Mesenchymal stem cell (in vitro differentiated cells and primary cell): ENCODE measurements at regions not wholly inside any gene's neighbourhood (a gene's known extent, or its start where the extent isn't known, plus 50 kb on each side); places are given as distances from the start of the nearest gene placed in this dataset.
"Not testable (repeated sequence)": the region's sequence is repeated elsewhere in the genome, so short reads cannot be mapped to it uniquely, and the experiment has no call there.

Experiments used
- DNase-seq: peaks from one replicate; pipeline ENCODE4 v3.0.0-alpha.2; 2013
- H2AFZ ChIP-seq: one replicate; pipeline ENCODE4 v1.6.1; 2013; ENCODE audit warnings: low read depth, mild to moderate bottlenecking, control low read depth, inconsistent platforms, low read length, moderate library complexity
- H2AK5ac ChIP-seq: 2 replicates; pipeline ENCODE4 v1.6.1; 2013; ENCODE audit warnings: low read length, moderate library complexity, mild to moderate bottlenecking, inconsistent platforms; ENCODE audit not compliant: severe bottlenecking
- H2BK120ac ChIP-seq: one replicate; pipeline ENCODE4 v1.6.1; 2013; ENCODE audit warnings: low read depth, mild to moderate bottlenecking, inconsistent platforms, low read length, moderate library complexity
- H2BK12ac ChIP-seq, 2 experiments: one replicate each; pipeline ENCODE4 v1.6.1; 2013; ENCODE audit warnings: inconsistent platforms in 2 of 2, low read length in 2 of 2, mild to moderate bottlenecking in 2 of 2, moderate library complexity in 2 of 2, control low read depth in 1 of 2
- H2BK15ac ChIP-seq: one replicate; pipeline ENCODE4 v1.6.1; 2013; ENCODE audit warnings: mild to moderate bottlenecking, low read depth, inconsistent platforms; ENCODE audit not compliant: poor library complexity, severe bottlenecking
- H2BK5ac ChIP-seq: 2 replicates; pipeline ENCODE4 v1.6.1; 2013; ENCODE audit warnings: low read depth, mild to moderate bottlenecking, low read length, control low read depth, inconsistent platforms; ENCODE audit not compliant: poor library complexity, severe bottlenecking
- H3K14ac ChIP-seq, 2 experiments: one replicate each; pipeline ENCODE4 v1.6.1; 2013; ENCODE audit warnings: inconsistent platforms in 2 of 2, low read length in 2 of 2, control low read depth in 1 of 2, mild to moderate bottlenecking in 1 of 2, moderate library complexity in 1 of 2
- H3K18ac ChIP-seq, 2 experiments: one replicate each; pipeline ENCODE4 v1.6.1; 2013; ENCODE audit warnings: inconsistent platforms in 2 of 2, low read length in 2 of 2, control low read depth in 1 of 2, low read depth in 1 of 2, mild to moderate bottlenecking in 1 of 2
- H3K23ac ChIP-seq, 2 experiments: one replicate each; pipeline ENCODE4 v1.6.1; 2013; ENCODE audit warnings: inconsistent platforms in 2 of 2, low read length in 2 of 2, mild to moderate bottlenecking in 2 of 2, moderate library complexity in 2 of 2, control low read depth in 1 of 2
- H3K27ac ChIP-seq: 2 replicates; pipeline ENCODE4 v1.5.1; 2013; ENCODE audit warnings: mild to moderate bottlenecking, moderate library complexity, low read length, control low read depth, inconsistent platforms; ENCODE audit not compliant: poor library complexity, severe bottlenecking
- H3K27me3 ChIP-seq, 2 experiments: 2 replicates each; pipeline versions ENCODE4 v1.6.1 to v1.7.0; 2013; ENCODE audit warnings: low read length in 2 of 2, mild to moderate bottlenecking in 2 of 2, moderate library complexity in 2 of 2, control low read depth in 1 of 2, inconsistent platforms in 1 of 2; ENCODE audit not compliant: control insufficient read depth in 1 of 2, insufficient read depth in 1 of 2
- H3K36me3 ChIP-seq, 2 experiments: 2 replicates each; pipeline versions ENCODE4 v1.6.1 to v1.7.0; 2013; ENCODE audit warnings: low read length in 2 of 2, control low read depth in 1 of 2, inconsistent platforms in 1 of 2, low read depth in 1 of 2, mild to moderate bottlenecking in 1 of 2; ENCODE audit not compliant: insufficient read depth in 2 of 2, control insufficient read depth in 1 of 2
- H3K4ac ChIP-seq, 2 experiments: one replicate each; pipeline ENCODE4 v1.6.1; 2013; ENCODE audit warnings: inconsistent platforms in 2 of 2, low read length in 2 of 2, mild to moderate bottlenecking in 2 of 2, moderate library complexity in 2 of 2, control low read depth in 1 of 2, low read depth in 1 of 2
- H3K4me1 ChIP-seq: 2 replicates; pipeline ENCODE4 v1.6.1; 2013; ENCODE audit warnings: low read depth, low read length, control low read depth; ENCODE audit not compliant: control insufficient read depth, insufficient read depth
- H3K4me2 ChIP-seq: 2 replicates; pipeline ENCODE4 v1.6.1; 2013; ENCODE audit warnings: low read length, mild to moderate bottlenecking, inconsistent platforms; ENCODE audit not compliant: poor library complexity, severe bottlenecking
- H3K4me3 ChIP-seq, 2 experiments: 2 replicates each; pipeline versions ENCODE4 v1.5.1 to v1.7.0; 2013; ENCODE audit warnings: low read length in 2 of 2, mild to moderate bottlenecking in 2 of 2, control low read depth in 1 of 2, low read depth in 1 of 2; ENCODE audit not compliant: insufficient read depth in 1 of 2
- H3K79me1 ChIP-seq: replicated peaks from 2 replicates; pipeline ENCODE4 v1.6.1; 2013; ENCODE audit warnings: mild to moderate bottlenecking, control low read depth, low read length, inconsistent platforms; ENCODE audit not compliant: poor library complexity, severe bottlenecking
- H3K9ac ChIP-seq: 2 replicates; pipeline ENCODE4 v1.7.0; 2013; ENCODE audit warnings: mild to moderate bottlenecking, low read length, moderate library complexity
- H3K9me3 ChIP-seq: 2 replicates; pipeline ENCODE4 v1.7.0; 2013; ENCODE audit warnings: mild to moderate bottlenecking, low read length; ENCODE audit not compliant: control insufficient read depth
- H4K8ac ChIP-seq: one replicate; pipeline ENCODE4 v1.6.1; 2013; ENCODE audit warnings: inconsistent platforms, mild to moderate bottlenecking, low read length, moderate library complexity
- H4K91ac ChIP-seq: one replicate; pipeline ENCODE4 v1.6.1; 2013; ENCODE audit warnings: mild to moderate bottlenecking, low read length, inconsistent platforms
- WGBS: methylation state at CpG from one replicate; pipeline ENCODE4 v1.1.7; 2013; ENCODE audit warnings: mixed read lengths; 5-methylcytosine and 5-hydroxymethylcytosine counted together

DNA sequence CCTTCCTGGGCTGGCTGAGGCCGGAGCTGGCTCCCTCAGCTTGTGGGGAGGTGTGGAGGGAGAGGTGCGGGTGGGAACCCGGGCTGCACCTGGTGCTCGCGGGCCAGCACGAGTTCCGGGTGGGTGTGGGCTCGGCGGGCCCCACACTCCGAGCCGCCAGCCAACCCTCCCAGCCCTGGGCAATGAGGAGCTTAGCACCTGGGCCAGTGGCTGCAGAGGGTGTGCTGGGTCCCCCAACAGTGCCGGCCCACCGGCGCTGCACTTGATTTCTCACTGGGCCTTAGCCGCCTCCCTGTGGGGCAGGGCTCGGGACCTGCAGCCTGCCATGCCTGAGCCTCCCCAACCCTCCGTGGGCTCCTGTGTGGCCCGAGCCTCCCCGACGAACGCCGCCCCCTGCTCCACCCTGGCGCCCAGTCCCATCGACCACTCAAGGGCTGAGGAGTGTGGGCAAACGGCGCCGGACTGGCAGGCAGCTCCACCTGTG lies 182.7 kb upstream of the PAQR3 start:
- no peaks in the 10 kb centered on the region for H3K36me3 ChIP-seq
- no peak for DNase-seq
- H3K9me3 ChIP-seq, result peaks cover 32% of the 10 kb centered on the region
- no peak overlapping the region for H2BK15ac ChIP-seq
- H3K4me3 ChIP-seq, result no peak overlapping the region
- H3K9ac ChIP-seq, result no peak overlapping the region
- no peak overlapping the region for H3K18ac ChIP-seq
- H4K8ac ChIP-seq, result no peak overlapping the region
- H3K27me3 ChIP-seq, result no peaks in the 10 kb centered on the region
- H2AK5ac ChIP-seq, result no peak overlapping the region
- no peak overlapping the region for H2BK12ac ChIP-seq
- no peak overlapping the region for H2BK120ac ChIP-seq
- H3K4me1 ChIP-seq, result no peaks in the 10 kb centered on the region
- H3K79me1 ChIP-seq, result no peaks in the 10 kb centered on the region
- no peak overlapping the region for H3K4ac ChIP-seq
- H3K14ac ChIP-seq, result no peak overlapping the region
- H4K91ac ChIP-seq, result no peak overlapping the region
- 92% methylated on average over 23 of the region's 27 CpGs for WGBS
- no peak overlapping the region for H3K23ac ChIP-seq
- H3K27ac ChIP-seq, result no peak overlapping the region
- no peak overlapping the region for H2BK5ac ChIP-seq
- H3K4me2 ChIP-seq, result no peak overlapping the region
- no peak overlapping the region for H2AFZ ChIP-seq

DNA sequence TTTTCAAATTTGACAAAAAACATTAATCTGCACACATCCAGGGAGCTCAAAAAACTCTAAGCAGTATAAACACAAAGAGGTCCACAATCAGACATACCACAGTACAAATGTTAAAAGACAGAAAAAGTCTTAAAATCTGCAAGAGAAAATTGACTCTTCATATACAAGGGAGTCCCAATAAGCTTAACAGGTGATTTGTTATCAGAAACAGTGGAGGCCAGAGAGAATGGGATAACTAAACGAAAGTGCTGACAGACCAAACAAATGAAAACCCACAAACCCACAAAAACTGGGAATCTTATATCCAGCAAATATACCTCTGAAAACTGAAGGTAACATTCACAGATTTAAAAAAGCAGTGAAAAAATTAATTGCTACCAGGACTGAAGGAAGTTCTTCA lies 182.0 kb upstream of the PAQR3 start:
- no peak overlapping the region for H4K8ac ChIP-seq
- no peak overlapping the region for H2BK12ac ChIP-seq
- no peaks in the 10 kb centered on the region for H3K79me1 ChIP-seq
- H2BK5ac ChIP-seq, result no peak overlapping the region
- no peak overlapping the region for H3K23ac ChIP-seq
- H2AK5ac ChIP-seq, result no peak overlapping the region
- H3K4me2 ChIP-seq, result no peak overlapping the region
- no peak overlapping the region for H2BK120ac ChIP-seq
- H4K91ac ChIP-seq, result no peak overlapping the region
- no peaks in the 10 kb centered on the region for H3K36me3 ChIP-seq
- H3K27me3 ChIP-seq, result no peaks in the 10 kb centered on the region
- H2BK15ac ChIP-seq, result no peak overlapping the region
- H3K18ac ChIP-seq, result no peak overlapping the region
- peaks cover 35% of the 10 kb centered on the region for H3K9me3 ChIP-seq
- no peak overlapping the region for H3K14ac ChIP-seq
- DNase-seq, result no peak
- no peak overlapping the region for H2AFZ ChIP-seq
- no peaks in the 10 kb centered on the region for H3K4me1 ChIP-seq
- no peak overlapping the region for H3K4ac ChIP-seq
- no peak overlapping the region for H3K9ac ChIP-seq
- no peak overlapping the region for H3K27ac ChIP-seq
- H3K4me3 ChIP-seq, result no peak overlapping the region
- 67% methylated on average over 1 of the region's 1 CpG for WGBS

DNA sequence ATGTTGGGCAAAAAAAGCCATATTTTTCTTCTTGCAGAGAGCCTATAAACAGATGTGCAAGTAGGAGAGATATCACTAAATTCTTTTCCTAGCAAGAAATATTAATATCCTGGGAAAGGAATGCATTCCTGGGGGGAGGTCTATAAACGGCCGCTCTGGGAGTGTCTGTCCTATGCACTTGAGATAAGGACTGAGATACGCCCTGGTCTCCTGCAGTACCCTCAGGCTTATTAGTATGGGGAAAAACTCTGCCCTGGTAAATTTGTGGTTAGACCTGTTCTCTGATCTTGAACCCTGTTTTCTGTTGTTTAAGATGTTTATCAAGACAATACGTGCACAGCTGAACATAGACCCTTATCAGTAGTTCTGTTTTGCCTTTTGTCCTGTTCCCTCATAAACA lies 177.8 kb upstream of the PAQR3 start:
- not testable (repeated sequence) for DNase-seq, H3K79me1 ChIP-seq, H4K8ac ChIP-seq, H3K4me3 ChIP-seq, H2BK120ac ChIP-seq, H3K27ac ChIP-seq, H2AFZ ChIP-seq, H3K14ac ChIP-seq, H3K18ac ChIP-seq, H3K4me1 ChIP-seq, H3K4me2 ChIP-seq, H4K91ac ChIP-seq, H3K9ac ChIP-seq, H2AK5ac ChIP-seq, H3K27me3 ChIP-seq, H3K23ac ChIP-seq, H2BK12ac ChIP-seq, H2BK5ac ChIP-seq, H2BK15ac ChIP-seq, H3K4ac ChIP-seq, H3K36me3 ChIP-seq
- WGBS, result 89% methylated on average over 4 of the region's 4 CpGs
- H3K9me3 ChIP-seq, result peaks cover 28% of the 10 kb centered on the region

DNA sequence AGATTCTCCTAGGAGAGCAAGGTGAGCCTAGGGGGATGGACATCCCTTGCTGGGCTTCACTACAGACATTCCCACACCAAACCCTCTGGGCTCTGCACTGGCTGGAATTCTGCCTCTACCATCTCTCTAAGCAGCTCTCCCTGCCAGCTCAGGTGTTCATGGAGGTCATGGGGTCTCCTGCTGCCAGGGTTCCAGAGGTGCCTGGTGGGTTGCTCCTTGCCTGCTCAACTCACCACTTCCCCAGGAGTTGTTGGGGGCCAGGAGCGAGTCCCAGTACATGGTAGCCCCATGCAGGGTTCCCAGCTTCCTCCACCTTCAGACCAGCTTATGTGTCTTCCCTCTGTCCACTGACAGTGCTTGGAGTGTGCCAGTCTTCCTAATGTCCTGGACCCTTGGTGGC lies 167.8 kb upstream of the PAQR3 start:
- Histone ChIP-seq H3K9ac (no peak overlapping the region), H2BK12ac (no peak overlapping the region), H2BK15ac (no peak overlapping the region), H2BK120ac (no peak overlapping the region), H3K27me3 (no peaks in the 10 kb centered on the region), H3K4me1 (no peaks in the 10 kb centered on the region), H3K4me3 (no peak overlapping the region), H3K27ac (no peak overlapping the region), H3K14ac (no peak overlapping the region), H3K9me3 (no peaks in the 10 kb centered on the region), H2AFZ (no peak overlapping the region), H2BK5ac (no peak overlapping the region), H3K4me2 (no peak overlapping the region), H3K79me1 (no peaks in the 10 kb centered on the region), H3K18ac (no peak overlapping the region), H3K4ac (no peak overlapping the region), H3K23ac (peak overlapping the region in 1 of 2 experiments; percentile 1), H4K91ac (no peak overlapping the region), H4K8ac (no peak overlapping the region), H2AK5ac (no peak overlapping the region), H3K36me3 (no peaks in the 10 kb centered on the region)
- no peak for DNase-seq
- WGBS, result 73% methylated on average over 1 of the region's 1 CpG
